ENCODE measurements at regions not wholly inside any gene's neighbourhood (a gene's known extent, or its start where the extent isn't known, plus 50 kb on each side); places are given as distances from the start of the nearest gene placed in this dataset.

DNA sequence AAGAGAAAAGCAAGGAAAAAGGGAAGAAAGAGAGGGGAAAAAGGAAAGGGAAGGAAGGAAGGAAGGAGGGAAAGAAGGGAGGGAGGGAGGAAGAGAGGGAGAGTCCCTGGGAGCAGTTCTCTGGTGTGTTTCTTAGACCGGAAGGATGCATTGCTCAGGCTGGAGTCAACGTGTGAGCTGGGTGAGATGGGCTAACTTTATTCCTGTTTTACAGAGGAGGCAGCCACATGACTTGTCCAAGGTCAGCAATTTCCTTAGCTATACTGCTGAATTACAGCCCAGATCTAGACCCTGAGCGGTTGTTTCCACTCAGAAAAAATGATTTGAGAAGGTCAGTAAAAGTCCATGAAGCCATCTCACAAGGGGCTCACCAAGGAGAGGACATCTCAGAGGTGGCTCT, 86.6 kb upstream of the APCDD1 start:
- no peak for DNase-seq

DNA sequence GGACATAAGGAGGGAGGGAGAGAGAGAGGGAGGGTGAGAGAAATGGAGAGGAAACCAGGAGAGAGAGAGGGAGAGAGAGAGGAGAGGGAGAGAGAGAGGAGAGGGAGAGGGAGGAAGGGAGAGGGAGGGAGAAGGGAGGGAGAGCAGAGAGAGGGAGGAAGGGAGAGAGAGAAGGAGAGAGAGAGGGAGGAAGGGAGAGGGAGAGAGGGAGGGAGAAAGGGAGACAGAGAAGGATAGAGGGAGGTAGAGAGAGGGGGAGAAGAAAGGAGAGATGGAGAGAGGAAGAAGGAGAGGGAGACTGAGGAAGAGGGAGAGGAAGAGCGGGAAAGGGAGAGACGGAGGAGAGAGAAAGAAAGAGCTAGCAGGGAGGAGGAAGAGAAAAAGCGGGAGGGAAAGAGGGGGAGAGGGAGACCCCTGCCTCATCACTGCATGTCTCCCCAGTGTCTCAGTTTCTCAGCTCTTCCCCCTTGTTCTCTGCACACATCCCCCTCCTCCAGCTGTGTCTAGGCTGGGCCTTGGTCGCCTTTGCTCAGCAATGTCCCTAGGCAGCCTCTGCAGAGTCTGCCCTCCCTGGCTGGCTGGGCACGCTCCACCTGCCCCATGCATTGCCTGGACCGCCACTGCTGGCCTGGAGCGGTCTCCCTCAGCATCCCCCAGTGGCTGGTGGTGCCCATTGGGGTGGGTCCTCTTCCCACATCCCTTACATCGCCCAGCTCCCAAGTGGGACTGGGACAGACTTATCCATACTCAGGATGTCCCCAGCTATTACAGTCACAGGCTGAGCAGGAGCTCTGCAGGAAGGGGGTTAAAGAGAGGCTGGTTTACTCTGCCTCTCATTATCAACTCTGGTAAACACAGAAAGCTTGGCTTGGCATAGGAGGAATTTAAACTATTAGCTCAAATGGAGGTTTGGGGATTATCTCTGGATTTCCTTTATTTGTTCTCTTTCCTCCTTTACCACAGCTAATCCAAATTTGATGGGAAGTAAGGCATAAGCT, 85.7 kb upstream of the APCDD1 start:
- DNase-seq, result no peak

DNA sequence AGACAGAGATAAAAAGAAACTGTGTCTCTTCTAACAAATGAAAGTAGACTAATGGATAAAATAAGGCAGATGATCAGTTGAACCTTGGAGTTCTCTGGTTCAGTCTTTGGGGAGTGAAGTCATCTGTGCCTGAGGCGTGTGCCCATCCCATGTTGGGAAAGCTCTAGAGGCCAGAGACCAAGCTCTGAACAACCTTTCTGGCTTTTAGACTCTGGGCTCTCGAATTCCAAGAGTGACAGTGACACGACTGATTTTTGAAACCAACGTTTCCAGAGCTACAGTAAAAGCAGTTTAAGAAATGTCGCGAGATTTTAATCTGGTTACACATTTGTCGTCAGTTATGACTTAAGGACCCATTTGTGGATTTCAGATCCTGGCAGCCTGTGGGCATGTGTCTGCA, 83.7 kb upstream of the APCDD1 start:
- no peak for DNase-seq

DNA sequence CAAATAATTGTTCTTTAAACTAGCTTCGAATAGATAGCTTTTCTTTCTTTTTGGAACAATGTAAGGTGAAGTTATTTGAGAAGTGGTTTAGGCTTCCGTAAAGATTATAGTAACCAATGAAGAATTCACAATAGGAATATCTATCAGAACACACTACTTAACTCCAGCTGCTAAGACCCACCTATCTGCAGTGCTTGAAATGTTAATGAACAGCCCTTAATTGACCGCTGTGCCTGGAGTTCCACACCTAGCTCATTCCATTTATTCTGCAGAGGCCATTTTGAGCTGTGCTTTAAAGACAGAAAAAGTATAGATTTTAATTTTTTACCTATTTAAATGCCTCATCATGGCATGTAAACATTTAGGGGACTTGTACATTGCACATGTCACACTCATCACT, 83.3 kb upstream of the APCDD1 start:
- no peak for DNase-seq

DNA sequence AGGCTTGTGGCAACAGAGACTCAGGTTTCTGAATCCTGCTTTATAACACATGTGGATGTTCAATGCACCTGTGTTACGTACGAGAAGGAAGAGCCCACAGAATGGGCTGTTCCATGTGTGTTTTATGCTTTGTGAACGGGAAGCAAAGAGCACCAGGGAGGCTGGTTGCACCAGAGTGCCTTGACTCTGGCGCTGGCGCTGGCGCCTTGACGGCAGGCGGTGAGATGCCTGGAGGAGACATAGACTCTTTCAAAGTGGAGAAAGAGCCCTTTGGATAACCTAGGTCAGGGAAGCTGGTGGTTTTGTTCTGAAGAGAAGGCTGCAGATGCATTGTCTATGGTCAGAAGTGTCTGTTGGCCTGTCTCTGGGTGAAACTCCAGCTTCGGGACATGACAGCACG, 80.2 kb upstream of the APCDD1 start:
- no peak for DNase-seq

DNA sequence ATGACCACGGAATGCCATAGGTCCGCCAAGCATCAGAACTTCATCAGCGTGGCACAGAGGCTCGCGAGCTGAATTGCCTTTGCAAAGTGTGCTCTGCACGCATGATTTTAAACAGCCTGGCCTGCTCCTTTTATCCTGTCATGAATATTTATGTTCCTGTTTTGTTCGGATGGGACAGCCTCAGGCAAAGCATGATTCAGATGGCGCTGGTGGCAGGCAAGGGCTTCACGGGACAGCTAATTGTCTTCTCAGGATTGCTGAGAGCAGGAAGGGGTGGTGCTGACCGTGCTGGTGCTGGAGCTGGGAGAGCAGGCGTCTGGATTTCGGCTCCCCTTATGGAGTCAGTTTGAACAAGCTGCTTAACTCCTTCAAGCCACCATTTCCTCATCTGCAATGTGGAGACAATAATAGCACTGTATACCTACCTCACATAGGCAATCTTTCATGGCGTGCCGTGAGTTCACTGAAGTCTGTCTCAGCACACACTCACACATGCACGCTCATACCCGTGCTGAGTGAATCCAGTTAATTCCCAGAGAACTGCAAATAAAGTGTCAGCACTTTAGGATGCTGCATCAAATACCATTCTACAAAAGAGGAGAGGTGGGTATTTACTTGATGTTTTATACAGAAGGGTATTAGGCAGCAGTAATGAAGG, 79.7 kb upstream of the APCDD1 start:
- no peak for DNase-seq

DNA sequence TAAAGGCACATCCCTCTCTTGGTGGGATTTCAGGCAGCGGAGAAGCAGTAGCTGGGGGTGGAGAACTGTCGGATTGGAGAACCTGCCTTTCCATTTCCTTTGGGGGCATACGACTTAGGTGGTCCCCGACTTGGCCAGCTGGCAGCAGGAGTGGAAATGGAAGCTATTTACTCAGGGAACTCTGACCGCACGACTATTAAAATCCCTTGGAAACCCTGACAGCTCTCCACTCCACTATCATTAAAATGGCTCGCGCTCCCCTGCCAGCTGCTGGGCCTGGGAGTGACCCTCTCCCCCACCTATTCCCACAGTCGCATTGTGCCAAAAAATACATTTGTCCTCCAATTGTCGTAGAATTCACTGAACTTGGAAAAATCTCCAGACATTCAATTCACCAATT, 77.7 kb upstream of the APCDD1 start:
- DNase-seq, result no peak

DNA sequence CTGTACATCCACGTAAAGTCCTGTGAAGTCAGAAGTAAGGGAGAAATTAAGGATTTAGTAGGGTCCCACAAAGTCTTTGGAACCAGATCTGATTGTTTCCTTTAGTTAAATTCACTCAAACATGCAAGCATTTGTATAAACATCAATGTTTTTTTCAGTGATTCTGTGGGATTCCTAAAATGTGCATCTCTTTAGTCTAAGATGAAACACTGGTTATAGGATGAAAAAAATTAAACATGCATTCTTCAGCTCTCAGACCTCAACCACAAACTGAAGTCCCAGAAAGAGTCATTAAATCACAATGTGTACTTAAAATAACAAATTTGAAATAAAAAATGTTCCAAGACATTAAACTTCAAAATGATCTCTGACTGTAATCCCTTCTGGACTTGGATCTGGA, 76.5 kb upstream of the APCDD1 start:
- DNase-seq, result no peak

DNA sequence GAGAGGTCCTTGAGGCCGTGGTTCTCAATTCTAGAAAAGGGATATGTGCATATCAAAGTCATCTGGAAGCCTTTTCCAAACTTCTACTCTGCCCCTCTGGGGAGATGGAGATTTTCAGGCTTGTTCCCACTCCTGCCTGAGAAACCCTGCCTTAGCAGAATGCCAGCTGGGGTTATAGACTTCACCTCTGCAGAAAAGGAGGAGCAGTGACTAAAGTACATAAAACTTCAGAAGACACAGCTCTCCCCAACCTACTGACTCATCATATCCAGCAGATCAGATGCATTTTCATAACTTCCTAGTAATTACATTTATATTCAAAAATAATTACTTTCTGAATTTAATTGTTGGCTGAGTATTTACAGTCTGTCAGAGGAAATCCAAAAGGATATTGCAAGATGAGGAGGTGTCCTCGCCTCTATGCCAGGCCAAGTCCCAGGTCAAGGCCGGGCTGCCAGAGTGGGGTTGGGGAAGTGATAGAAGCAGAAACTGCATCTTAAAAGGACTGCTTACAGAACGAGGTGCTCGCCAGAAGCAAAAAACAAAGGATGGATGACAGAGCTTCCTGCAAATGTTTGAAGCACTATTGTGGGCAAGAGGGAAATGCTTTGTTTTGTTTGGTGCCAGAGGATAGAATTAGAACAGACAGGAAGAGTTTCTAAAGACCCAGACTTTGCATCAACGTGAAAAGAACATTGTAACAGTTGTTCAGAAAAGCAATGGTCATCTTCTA, 75.6 kb upstream of the APCDD1 start:
- peak; percentile 55 for DNase-seq

DNA sequence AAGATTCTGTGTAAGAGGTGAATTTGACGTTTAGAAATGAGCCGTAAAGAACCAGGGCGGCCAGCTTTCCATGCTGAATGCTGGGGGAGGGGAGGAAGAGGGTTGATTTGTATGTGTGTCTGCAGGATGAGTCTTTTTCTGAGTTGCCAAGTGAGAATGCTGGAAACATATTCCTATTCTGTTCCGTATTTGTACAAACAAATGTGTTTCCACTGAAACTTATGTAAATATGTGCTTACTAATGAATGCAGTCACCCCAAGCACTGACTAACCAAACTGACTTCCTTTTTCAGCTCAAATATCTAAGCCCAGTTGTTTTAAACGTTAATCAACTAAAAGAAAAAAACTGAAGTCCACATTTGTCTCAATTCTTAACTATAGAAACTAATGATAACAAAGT, 74.9 kb upstream of the APCDD1 start:
- no peak for DNase-seq

DNA sequence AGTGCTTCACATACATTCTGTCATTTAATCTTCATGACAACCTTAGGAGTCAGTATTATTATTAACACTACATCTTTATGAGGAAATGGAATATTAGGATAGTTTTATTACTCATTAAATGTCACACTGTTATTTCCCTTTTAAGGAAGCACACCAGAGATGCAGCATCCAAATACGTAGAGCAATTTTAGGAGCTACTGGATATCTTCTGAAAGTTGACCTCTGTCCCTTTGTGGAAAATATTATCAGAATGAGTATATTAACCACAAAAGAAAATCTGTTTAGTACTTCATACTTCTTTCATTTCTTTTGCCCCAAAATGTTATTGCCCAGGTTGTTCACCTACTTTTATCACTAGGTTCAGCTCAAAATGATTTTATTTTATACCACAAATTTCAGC, 72.9 kb upstream of the APCDD1 start:
- DNase-seq, result no peak

DNA sequence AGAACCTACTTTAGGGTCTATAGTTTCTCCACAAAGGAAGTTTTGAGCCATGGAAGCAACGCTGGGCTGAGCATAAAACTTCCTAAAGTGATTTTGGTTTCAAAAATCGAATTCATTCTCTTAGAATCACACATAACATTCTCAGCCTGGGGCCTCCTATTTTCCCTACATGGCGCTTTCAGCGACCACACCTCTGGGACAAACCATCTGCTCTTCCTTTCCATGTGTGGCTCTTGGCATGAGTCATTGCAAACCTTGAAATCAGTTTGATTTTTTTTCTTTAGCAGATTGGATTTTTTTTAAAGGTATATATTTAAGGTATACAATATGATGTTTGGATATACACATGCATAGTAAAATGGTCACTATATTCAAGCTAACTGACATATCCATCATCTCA, 72.5 kb upstream of the APCDD1 start:
- no peak for DNase-seq

DNA sequence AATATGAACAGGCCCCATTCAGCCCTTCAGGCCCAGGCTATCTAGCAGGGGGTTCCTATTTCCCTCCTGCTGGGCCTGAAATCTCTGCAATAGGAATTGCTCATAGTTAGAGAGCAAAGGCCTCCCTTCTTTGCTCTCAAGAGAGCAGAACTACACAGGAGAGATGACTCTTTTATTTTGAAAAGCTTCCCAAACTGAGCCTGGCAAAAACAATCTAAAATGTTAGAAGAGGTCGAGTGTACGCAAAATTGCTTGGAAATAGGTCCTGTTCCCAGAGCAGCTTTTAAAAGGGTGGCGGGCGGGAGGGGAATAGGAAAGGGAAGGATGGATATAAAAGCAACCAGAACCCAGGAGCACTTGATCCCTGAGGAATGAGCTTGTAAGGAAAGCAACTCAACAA, 68.4 kb upstream of the APCDD1 start:
- DNase-seq, result no peak

DNA sequence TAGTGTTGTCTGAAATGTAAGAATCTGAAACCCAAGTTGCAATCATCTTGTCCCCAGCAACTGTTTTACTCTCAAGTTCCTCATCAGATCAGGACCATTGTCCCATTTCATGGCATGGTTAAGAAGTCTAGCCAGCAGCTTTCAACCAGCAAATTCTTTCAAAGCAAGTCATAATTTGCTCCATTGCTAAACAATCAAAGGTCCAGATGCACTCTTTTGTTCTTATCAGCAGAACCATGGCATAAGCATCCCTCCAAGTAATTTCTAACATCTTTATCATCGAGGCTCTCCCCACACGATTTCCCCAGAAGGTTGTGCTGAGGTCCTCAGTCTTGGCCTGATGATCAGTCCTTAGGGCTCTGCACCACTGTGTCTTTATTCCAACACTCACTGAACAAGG, 67.5 kb upstream of the APCDD1 start:
- no peak for DNase-seq

DNA sequence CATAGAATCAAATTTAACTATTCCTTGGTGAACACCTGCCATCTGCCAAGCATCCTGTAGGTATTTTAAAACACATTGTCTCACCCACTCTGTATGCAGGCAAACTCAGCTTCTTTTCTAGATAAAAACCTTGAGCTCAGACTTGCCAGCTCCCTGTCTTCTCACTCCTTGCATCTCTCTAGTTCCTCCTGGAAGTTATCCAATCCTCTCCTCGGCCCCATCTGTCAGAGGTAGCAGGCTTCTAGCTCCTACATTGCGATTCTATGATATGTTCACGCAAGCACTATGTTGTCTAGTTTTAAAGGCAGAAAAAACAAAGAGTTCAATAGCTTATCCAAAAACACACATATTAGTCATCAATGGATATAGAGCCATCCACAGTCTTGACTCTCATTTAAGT, 67.0 kb upstream of the APCDD1 start:
- no peak for DNase-seq

DNA sequence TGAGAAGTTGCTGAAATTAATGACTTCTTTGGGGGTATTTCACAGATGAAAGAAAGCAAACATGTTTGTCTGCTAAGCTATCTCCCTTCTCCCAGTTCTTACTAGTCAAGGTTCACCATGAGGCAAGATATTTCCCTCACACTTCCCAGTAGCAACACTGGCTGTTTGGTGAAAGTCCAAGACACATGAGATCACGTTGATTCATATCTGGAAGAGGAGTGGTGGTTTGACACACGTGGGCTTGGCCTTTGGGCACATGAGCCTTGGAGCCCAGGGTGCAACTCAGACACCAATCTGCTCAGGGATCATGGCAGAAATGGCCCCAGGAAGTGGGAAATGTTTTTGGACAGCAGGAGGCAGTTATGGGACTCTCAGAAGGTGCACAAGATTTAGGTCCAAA, 66.1 kb upstream of the APCDD1 start:
- DNase-seq, result no peak

DNA sequence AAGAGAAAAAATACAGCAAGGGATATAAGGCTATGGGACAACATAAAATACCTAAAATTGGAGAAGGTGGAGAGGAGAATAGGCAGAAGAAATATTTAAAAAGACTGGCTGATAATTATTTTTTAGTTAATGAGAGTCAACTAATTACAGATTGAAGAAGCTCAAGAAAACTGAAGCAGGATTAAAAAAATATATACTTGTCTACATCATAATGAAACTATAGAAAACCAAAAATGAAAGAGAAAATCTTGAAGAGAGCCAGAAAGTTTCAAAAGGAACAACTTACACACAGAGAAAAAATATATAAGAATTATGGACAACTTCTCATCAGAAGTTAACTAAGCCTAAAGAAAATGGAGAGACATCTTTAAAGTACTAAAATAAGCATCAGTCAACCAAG, 62.9 kb upstream of the APCDD1 start:
- no peak for DNase-seq

DNA sequence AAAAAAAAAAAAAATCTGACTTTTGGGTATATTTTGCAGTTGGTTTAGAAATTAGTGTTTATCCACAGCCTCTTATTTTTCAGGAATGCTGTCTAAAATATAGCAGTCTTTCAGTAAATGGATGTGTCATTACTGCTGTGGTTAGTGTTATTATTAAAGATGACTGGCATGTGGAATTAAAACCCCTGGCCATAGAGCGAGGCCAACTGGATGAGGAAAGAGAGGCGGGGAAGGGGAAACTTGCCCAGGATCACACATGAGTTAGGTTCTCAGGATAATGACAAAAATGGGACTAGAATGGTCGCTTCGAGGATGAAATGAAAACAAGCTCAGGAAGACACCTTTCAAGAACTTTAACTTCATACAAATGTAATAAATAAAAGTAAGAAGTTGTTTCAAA, 57.4 kb upstream of the APCDD1 start:
- no peak for DNase-seq

DNA sequence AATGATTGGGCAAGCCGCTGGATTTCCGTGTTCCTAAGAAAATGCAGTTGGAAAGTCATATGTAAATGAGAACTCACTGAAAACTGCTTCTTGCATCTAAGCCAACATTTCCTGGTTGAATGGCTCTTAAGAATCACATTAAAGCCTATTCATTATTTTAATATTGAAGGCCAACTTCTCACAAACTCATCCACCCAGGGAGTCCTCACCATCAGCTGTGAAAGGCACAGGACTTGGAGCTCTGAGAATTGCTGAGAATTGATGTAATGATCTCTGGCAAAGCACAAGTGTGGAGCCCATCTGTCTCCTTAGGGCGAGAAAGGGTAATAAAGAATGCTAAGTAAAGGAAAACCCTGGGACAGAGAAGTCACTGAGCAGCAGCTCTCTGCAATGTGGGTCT, 55.9 kb upstream of the APCDD1 start:
- no peak for DNase-seq

DNA sequence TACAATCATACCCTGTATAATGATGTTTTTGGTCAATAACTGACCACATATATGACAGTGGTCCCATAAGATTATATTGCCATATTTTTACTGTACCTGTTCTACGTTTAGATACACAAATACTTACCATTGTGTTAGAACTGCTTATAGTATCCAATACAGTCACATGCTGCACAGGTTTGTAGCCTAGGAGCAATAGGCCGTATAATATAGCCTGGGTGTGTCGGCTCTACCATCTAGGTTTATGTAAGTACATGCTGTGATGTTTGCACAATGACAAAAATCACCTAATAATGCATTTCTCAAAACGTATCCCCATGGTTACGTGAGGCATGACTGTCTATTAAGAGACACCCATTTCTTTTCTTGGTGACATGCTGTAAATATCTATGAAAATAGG, 55.0 kb upstream of the APCDD1 start:
- DNase-seq, result no peak

DNA sequence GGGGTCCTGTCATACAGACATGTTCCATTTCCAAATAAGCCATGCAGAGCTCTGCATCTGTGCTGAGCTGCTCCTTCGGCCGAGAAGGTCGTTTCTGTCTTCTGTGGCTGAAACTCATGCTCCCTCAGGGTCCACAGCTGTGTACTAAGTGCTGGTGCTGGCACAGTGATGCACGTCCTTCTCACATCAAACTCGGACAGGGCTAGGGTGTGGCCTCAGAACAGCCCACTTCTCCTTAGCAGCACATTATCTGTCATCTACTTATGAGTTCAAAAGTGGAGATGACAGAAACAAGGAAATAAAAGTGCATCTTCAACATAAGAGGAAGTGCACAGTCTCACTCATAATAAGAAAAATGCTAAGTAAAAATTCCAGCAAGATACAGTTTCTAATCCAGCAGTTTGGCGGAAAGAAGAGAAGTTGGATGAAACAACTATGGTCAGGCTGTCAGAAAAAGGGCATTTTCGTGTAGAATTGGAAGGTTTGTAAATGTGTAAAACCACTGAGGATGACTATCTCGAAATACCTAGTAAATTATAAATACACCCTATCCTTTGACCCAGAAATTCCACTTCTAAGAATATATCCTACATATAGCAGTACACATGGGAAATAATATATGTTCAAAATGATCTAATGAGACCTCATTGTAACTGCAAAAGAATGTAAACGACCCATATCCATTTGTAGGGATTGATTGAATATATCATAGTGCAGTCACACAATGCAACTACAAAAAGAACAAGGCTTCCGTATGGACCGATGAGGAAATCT, 53.7 kb upstream of the APCDD1 start:
- no peak for DNase-seq

DNA sequence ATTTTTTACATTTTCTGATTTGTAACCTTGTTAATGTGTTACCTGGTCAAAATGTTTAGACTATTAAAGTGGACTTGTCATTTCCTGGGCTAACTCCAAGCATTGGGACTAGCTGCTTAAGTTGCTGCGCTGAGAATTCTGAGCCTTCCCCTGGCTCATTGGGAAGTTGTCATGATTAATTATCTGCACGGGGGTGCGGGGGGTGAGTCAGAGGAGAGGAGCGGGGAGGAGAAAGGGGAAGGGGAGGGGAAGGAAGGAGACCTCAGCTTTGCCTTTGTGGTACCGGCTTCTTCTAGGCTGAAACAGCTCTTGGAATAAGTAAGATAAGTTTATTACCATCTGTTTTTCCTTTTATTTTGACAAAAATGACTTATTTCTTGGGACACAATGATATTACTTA, 52.9 kb upstream of the APCDD1 start:
- DNase-seq, result no peak

DNA sequence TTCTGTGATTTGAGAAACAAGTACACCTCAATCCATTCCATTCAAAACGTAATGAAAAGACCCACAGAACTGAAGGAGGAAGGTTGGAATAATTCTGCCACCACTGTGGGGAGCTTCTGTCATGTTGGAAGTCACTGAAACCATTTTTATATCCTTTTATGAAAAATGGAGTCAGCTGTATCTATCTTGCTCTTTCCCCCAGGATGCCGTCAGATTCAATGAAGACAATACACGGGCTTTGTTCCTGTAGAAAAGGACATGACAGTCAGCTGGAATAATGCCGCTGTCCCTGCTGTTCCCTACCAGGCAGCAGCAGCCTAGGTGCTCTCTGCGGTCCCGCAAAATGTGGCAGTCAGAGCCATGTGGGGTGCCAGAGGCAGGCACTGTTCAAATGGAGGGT, 52.5 kb upstream of the APCDD1 start:
- DNase-seq, result no peak

All from amniotic stem cell (primary cell).